Body of pancreas (tissue), 4 donors: ENCODE measurements at regions not wholly inside any gene's neighbourhood (a gene's known extent, or its start where the extent isn't known, plus 50 kb on each side); places are given as distances from the start of the nearest gene placed in this dataset.

Experiments
- ATAC-seq: fragments of 150-250 bp; one replicate; pipeline ENCODE4 v1.9.1; 2016
- DNase-seq, 4 donors: peaks; one replicate each; pipeline ENCODE4 v3.0.0-alpha.2; 2019
- H3K27ac ChIP-seq, 4 donors: fragments of 200-600 bp; sonication (generic); 1 replicate in 3 of 4; 2 replicates in 1 of 4; pipeline versions ENCODE4 v1.5.1 to v1.6.1; 2016 to 2019; ENCODE audit warnings: mild to moderate bottlenecking in 1 of 4, mixed read lengths in 1 of 4, moderate library complexity in 1 of 4
- H3K27me3 ChIP-seq, 2 donors: fragments of 200-600 bp; sonication (generic); one replicate each; pipeline ENCODE4 v1.6.0; 2016; ENCODE audit warnings: mild to moderate bottlenecking in 1 of 2
- H3K36me3 ChIP-seq, 2 donors: fragments of 200-600 bp; sonication (generic); replicated peaks in 1 of 2; 2 replicates each; pipeline ENCODE4 v1.5.1; 2016; ENCODE audit warnings: low read depth in 2 of 2; ENCODE audit not compliant: insufficient read depth in 1 of 2
- H3K4me1 ChIP-seq: fragments of 200-600 bp; sonication (generic); one replicate; pipeline ENCODE4 v1.6.0; 2016
- H3K4me3 ChIP-seq, 2 donors: fragments of 200-600 bp; sonication (generic); 1 replicate in 1 of 2; 2 replicates in 1 of 2; pipeline ENCODE4 v1.5.1; 2016 to 2019
- H3K9me3 ChIP-seq, 3 donors: fragments of 200-600 bp; sonication (generic); 1 replicate in 2 of 3; 2 replicates in 1 of 3; pipeline ENCODE4 v1.5.1; 2016
- POLR2A ChIP-seq, 3 donors: fragments of 450-650 bp; IDR thresholded peaks; one replicate each; pipeline ENCODE4 v1.6.1; 2016; ENCODE audit warnings: antibody characterized with exemption in 3 of 3, mild to moderate bottlenecking in 2 of 3
- WGBS, 2 donors: methylation state at CpG; one replicate each; pipeline ENCODE4 v1.1.5; 2017; 5-methylcytosine and 5-hydroxymethylcytosine counted together
- intact Hi-C: fragments of 100-400 bp; cut with DNase I; formaldehyde crosslinking; loops from one replicate; pipeline ENCODE4 v1.15.1; 2023
- TF ChIP-seq, protein P1 (sequence below), 7 experiments: fragments of 450-650 bp in 4 of 7; fragments of 200-600 bp in 3 of 7; sonication (generic) in 3 of 7; IDR thresholded peaks; one replicate each; pipeline ENCODE4 v1.5.1; 2016 to 2019; ENCODE audit warnings: antibody characterized with exemption in 7 of 7

DNA sequence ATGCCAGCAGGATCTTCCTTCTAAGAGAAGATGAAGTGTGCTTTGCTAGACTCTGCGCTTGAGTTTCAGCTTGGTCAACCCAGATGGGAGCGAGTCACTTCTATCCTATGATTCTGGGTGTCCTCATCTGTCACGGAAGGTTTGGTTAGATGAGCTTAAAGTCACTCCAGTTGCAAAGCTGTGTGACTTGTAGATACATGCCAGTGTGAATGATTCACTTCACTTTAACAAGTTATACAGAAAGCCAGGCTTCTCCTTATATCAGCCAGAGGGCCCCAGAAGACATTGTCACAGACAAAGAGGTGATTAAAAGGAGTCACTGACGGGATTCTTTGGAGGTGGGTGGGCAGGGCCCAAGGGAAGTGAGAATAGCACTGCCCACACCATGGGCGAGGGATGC lies 122.6 kb upstream of the PFKP start:
- Histone ChIP-seq H3K27me3 (no peaks in the 10 kb centered on the region), H3K9me3 (no peaks in the 10 kb centered on the region), H3K27ac (no peak overlapping the region), H3K4me3 (no peak overlapping the region), H3K36me3 (no peaks in the 10 kb centered on the region), H3K4me1 (no peaks in the 10 kb centered on the region)
- no peak for TF ChIP-seq POLR2A (IDR thresholded peaks at IDR 0.05)
- TF ChIP-seq, protein P1, sequence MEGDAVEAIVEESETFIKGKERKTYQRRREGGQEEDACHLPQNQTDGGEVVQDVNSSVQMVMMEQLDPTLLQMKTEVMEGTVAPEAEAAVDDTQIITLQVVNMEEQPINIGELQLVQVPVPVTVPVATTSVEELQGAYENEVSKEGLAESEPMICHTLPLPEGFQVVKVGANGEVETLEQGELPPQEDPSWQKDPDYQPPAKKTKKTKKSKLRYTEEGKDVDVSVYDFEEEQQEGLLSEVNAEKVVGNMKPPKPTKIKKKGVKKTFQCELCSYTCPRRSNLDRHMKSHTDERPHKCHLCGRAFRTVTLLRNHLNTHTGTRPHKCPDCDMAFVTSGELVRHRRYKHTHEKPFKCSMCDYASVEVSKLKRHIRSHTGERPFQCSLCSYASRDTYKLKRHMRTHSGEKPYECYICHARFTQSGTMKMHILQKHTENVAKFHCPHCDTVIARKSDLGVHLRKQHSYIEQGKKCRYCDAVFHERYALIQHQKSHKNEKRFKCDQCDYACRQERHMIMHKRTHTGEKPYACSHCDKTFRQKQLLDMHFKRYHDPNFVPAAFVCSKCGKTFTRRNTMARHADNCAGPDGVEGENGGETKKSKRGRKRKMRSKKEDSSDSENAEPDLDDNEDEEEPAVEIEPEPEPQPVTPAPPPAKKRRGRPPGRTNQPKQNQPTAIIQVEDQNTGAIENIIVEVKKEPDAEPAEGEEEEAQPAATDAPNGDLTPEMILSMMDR (IDR thresholded peaks at IDR 0.05), result no peak
- ATAC-seq, result no peak
- DNase-seq, result no peak
- intact Hi-C loops, result no loop called here
- 80 to 81% methylated on average over 5 of the region's 5 CpGs for WGBS, 2 donors

DNA sequence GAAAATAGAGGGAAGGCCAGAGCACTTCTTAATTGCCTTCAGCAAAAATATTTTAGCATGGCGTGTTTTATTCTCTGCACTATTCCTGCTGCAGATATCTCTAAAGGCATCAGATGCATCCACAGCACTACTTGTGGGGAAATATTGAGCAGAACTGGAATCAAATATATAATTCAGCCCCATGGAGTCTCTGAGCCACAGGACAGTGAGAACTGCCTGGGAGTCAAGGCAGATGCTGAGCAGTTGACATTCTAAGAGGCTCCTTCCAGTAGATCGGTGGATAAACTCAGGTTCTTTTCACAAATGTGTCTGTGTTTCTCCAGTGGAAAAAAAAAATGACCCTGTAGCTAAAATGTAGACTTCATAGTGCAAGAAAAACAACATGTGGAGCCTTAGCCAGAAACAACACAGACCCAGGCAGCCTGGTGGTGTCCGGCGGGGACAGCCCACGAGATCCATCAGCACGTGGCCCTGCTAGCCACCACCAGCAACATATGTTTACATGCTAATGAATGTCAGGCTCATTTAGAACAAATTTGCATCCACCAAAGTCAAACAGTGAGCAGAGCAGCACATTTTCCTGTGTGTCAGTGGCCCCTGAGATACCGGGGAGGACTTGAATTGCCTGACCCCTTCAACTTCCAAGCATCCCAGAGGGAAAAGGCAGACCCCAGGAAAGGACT lies 123.3 kb upstream of the PFKP start:
- ATAC-seq (no peak), DNase-seq (no peak)
- H3K4me1 ChIP-seq, result no peaks in the 10 kb centered on the region
- TF ChIP-seq, protein P1 (IDR thresholded peaks at IDR 0.05), result no peak
- no peak for TF ChIP-seq POLR2A (IDR thresholded peaks at IDR 0.05)
- H3K27ac ChIP-seq, result no peak overlapping the region
- no peaks in the 10 kb centered on the region for H3K9me3 ChIP-seq
- no peak overlapping the region for H3K4me3 ChIP-seq
- no peaks in the 10 kb centered on the region for H3K36me3 ChIP-seq
- no peaks in the 10 kb centered on the region for H3K27me3 ChIP-seq
- intact Hi-C loops, result no loop called here
- WGBS, 2 donors, result 53 to 66% methylated on average over 7 of the region's 7 CpGs

DNA sequence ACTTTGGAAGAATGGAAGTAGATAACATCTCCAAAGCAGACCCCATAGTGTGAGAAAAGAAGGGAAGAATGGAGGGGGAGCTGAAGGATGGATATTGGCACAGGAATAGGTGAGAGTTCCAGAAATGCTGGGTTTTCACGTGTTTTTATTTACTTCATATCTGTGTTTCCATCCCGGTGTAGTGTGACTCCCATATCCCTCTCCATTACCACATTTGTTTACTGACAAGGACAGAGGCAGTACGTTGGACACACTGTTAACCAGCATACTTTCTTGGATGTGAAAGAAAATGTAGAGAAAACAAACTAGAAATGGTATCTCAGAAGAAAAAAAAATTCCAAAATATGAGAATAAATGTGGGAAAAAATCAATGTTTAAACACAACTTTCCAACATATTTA lies 124.4 kb upstream of the PFKP start:
- no peaks in the 10 kb centered on the region for H3K36me3 ChIP-seq
- no peak overlapping the region for H3K27ac ChIP-seq
- no peak overlapping the region for H3K4me3 ChIP-seq
- no peaks in the 10 kb centered on the region for H3K27me3 ChIP-seq
- H3K4me1 ChIP-seq, result no peaks in the 10 kb centered on the region
- DNase-seq, result no peak
- no peaks in the 10 kb centered on the region for H3K9me3 ChIP-seq
- ATAC-seq, result no peak
- intact Hi-C loops, result no loop called here
- TF ChIP-seq, protein P1 (IDR thresholded peaks at IDR 0.05), result no peak
- no peak for TF ChIP-seq POLR2A (IDR thresholded peaks at IDR 0.05)
- WGBS, 2 donors, result 16 to 45% methylated on average over 3 of the region's 3 CpGs

- Histone ChIP-seq H3K9me3 (no peaks in the 10 kb centered on the region), H3K4me3 (no peak overlapping the region), H3K27me3 (no peaks in the 10 kb centered on the region), H3K36me3 (no peaks in the 10 kb centered on the region), H3K27ac (no peak overlapping the region), H3K4me1 (no peaks in the 10 kb centered on the region)
- intact Hi-C loops, result no loop called here
- TF ChIP-seq POLR2A (IDR thresholded peaks at IDR 0.05), result no peak
- TF ChIP-seq, protein P1 (IDR thresholded peaks at IDR 0.05), result peak in 1 of 7 experiments; percentile 25
- DNase-seq (no peak), ATAC-seq (no peak)
- WGBS, 2 donors, result 56 to 67% methylated on average over 3 of the region's 3 CpGs
Measured at GRCh38 chr10:2938869-2939268, 128.5 kb upstream of the PFKP start.

GRCh38 chr10:2936816-2937215 lies 130.5 kb upstream of the PFKP start:
- H3K27ac ChIP-seq, result no peak overlapping the region

More at GRCh38 chr10:2936816-2937215, 130.5 kb upstream of the PFKP start:
- DNase-seq, result no peak
- Histone ChIP-seq H3K4me3 (no peak overlapping the region), H3K27me3 (no peaks in the 10 kb centered on the region), H3K9me3 (no peaks in the 10 kb centered on the region), H3K36me3 (no peaks in the 10 kb centered on the region), H3K4me1 (no peaks in the 10 kb centered on the region)
- intact Hi-C loops, result no loop called here
- no peak for ATAC-seq
- TF ChIP-seq, protein P1 (IDR thresholded peaks at IDR 0.05), result no peak
- no peak for TF ChIP-seq POLR2A (IDR thresholded peaks at IDR 0.05)
- 14% methylated on average over 6 of the region's 6 CpGs for WGBS, 2 donors
